Dermis microvascular lymphatic vessel endothelial cell (primary cell): ENCODE measurements at regions not wholly inside any gene's neighbourhood (a gene's known extent, or its start where the extent isn't known, plus 50 kb on each side); places are given as distances from the start of the nearest gene placed in this dataset.
"Not testable (repeated sequence)": the region's sequence is repeated elsewhere in the genome, so short reads cannot be mapped to it uniquely, and the experiment has no call there.

Experiments
- DNase-seq, 2 donors: peaks; one replicate each; pipeline versions ENCODE4 v3.0.0 to v3.0.0-alpha.2; 2010; ENCODE audit warnings: low read depth in 2 of 2

DNA sequence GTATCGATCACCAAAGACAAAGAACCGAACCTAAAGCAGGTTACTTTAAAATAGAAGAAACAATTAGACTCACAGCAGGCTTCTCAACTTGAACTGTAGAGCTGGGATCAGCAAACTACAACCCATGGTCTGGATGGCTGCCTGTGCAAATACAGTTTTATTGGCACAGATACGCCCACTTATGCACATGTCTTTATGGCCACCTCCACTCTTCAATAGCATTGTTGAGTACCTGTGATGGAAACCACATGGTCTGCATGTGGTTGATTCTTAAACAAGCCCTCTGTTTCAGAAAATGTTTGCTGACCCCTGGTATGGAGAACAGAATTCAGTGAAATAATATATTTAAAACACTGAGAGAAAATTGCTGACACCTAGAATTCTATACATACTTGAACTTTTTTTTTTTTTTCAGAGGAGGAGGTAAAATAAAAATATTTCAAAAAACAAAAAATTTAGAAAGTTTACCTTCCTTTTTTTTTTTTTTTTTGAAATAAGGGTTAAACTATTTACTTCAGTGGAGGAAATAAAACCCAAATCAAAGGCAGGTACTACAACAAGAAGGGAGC lies 263.8 kb upstream of the ATP10A start:
- DNase-seq, result no peak

DNA sequence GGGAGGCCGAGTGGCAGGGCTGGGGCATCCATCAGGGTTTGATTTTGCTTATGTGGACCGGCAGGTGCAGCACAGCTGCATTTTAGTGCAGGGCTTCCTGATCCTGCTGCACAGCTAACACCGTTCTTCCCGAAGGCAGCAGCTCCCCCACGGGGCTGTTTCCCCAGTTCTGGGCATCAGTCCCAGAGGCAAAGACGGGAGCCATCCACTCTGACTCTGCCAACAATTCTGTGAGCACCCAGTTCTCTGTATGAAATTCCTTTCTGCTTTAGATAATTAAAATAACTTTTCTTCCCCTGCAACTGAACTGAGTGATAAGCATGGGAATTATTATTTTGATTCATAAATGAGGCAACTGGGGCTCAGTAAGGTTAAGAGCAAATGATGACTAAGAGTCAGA lies 262.9 kb upstream of the ATP10A start:
- no peak for DNase-seq

DNA sequence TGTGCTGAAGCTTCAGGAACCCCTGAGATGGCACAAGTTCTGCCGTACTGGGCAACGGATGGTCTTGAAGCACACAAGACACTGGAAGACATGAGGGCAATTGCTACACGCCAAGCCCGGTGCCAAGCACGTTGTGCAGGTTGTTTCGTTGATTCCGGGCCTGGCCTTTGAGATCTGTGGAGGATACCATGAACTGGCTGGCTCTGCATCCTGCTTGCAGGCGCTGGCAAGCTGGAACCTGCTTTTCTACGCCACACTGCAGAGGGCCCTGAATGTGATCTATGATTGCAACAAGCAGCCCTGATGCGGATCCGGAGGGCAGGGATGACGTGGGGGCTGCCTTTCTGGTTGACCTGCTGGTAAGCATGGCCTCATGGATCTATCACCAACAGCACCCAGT lies 262.5 kb upstream of the ATP10A start:
- DNase-seq, result no peak

DNA sequence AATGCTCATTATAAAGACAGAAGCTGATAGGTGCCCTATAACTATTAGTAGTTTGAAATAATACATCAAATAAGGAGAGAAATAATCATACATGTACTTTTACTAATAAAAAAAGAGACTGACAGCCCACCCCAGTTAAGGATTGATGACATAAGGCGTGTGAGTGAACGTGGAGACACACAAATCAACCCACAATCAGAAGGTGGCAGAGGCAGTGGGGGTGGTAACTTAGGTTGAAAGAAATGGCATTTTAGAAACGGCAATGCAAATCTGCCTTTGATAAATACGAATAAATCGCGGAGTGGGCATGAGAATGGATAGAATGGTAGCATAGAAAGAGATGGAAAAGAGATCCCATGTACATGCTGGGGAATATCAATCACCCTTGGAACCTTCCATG lies 256.2 kb upstream of the ATP10A start:
- no peak for DNase-seq

DNA sequence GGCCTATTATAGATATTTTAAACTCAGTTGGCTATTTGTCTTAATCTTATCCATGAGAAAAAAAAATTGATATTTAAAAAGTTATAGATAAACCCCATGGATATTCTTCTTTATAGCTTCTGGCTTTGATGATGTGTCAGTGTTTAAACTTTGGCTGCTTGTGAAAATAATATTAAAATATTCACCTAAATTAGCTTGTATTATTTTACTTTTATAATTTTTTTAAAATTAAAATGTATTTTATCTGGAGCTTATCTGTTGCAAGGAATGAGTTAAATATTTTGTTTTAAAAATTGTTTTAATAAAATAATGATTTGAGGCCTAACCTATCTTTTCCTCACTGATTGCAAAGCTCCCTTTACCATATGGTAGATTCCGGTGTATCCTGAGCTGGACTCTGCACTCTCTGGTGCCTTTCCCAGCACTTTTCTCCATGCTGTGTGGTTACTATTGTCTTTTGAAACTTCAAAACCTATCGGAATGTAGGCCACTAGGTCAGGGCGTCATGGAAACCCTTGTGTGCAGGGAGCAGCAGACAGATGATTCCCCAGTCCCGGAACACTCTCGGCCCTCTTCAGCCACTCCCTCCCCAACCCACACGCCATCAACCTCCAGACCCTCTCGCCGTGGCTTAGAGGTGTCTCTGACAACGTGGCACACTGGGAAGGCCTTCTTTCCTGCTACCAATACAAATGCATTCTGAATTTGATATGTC lies 252.3 kb upstream of the ATP10A start:
- no peak for DNase-seq

DNA sequence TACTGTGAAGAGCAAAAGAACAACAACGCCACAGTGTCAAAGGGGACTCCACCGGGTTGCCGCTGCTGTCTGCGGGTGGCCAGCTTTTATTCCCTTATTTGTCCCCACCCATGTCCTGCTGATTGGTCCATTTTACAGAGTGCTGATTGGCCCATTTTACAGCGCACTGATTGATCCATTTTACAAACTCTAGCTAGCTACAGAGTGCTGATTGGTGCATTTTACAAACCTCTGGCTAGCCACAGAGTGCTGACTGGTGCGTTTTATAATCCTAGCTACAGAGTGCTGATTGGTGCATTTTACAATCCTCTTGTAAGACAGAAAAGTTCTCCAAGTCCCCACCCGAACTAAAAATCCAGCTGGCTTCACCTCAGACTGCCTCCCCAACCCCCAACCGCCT lies 251.0 kb upstream of the ATP10A start:
- not testable (repeated sequence) for DNase-seq

DNA sequence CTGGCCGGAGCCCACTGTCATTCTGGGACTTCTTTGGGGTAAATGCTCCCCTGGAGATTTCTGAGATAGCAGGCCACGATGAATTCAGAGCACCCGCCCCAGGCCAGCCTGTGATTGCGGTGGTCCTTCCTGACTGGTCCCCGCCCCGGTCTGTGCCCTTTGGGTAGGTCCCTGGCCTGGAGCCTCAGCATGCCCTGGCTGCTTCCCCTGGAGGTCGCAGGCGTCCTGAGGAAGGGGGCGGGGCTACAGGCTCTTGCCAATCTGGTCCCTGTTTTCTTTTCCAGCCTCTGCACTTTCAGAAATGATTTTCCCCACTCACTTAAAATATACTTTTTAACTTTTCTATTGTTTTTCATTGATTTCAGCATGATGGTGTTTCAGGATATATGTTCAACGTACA lies 250.2 kb upstream of the ATP10A start:
- DNase-seq, result no peak

DNA sequence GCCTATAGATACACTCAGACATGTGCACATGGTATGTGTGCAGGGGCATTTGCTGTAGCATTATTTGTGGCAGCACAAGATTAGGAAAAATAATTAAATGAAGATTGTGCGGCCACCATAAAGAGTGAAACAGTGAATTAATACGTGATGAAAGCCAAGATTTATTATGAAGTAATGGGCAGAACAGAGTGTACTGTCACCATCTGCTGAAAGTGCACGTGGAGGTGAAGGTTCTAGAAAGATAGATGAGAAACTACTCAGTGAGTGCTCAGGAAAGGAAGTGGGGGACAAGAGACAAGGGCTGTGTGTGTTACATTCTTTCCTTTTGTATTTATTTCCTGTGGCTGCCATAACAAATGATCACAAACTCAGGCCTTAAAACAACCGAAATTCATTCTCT lies 246.1 kb upstream of the ATP10A start:
- no peak for DNase-seq

DNA sequence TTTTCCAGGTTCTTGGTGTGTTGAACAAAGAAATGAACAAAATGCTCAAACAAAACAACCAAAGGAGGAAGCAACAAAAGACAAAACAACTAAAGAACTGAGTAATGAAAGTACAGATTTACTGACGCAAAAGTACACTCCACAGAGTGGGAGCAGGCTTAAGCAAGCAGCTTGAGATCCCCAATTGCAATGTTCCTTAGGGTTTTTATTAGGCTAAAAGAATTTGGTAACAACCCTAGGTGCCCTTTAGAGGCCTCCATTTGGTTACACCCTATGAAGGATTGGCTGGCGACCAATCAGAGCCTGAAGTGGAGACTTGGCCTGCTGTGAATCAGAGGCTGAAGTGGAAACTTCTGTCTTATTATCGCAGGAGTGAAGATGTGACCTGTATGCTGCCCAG lies 243.4 kb upstream of the ATP10A start:
- no peak for DNase-seq

DNA sequence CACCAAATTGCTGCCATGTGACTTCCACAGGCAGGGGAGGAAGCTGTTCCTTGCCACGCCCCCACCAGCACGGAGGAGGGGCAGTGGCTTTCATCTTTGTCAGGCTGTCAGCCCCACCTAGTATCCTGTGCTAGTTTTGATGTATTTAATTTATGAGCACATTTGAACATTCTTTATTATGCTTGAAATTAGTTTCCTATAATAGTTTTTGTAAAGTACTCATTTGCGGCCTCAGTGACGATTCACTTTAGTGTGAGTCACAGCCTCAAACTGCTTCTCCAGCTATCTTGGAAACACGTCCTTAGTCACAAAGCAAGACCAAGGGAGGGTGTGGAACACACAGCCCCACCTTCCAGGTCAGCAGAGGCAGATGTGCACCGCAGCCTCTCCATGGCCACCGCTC lies 239.9 kb upstream of the ATP10A start:
- DNase-seq, result no peak

DNA sequence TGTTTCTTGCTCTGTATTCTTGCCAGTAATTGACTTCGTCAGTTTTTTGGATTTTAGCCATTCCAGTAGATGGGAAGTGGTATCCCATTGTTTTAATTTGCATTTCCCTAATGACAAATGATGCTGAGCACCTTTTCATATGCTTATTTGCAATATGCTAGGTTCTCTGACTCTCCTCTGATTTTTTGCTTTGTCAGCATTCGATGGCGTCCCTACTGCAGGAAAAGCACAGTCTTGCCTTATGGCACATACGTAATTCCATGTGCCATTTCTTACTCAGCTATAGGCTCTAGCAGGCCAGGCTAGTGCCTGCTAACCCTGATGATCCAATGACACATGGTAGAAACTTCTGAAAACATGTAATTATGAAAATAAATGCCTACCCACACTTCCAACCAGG lies 239.2 kb upstream of the ATP10A start:
- no peak for DNase-seq

DNA sequence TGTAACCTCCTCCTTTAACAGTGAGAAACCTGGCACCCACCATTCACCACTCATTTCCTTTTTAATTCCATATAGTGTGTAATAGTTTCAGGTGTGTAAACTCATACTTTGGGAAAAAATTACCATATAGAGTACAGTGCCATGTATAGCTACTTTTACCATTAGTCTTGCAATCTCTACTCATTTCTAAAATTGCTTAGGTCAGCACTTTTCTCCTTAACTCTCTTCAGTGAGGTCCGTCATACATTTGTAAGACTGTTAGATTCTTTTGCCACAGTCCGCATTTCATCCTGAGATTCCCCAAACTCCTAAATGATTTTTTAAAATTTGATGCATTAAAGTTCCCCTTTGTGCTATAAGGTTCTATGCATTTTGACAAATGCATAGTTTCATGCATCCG lies 238.3 kb upstream of the ATP10A start:
- DNase-seq, result no peak

DNA sequence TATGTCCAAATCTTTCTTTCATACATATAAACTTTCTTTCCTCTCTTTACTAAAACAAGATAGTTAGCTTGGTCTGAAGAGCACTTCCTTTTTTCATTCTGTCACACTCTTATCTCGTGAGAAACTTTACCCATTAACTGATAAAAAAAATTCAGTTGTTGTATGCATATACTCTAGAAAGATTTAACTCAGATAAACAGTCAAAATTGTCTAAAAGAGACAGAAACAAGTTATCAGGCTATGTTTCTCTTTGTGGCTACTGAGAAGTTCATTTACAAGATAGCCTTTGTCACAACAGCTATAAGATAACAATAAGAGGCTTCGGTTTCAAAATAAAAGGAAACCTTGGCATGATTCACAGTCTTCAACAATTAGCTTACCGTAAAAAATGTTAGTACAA lies 235.7 kb upstream of the ATP10A start:
- DNase-seq, result no peak

DNA sequence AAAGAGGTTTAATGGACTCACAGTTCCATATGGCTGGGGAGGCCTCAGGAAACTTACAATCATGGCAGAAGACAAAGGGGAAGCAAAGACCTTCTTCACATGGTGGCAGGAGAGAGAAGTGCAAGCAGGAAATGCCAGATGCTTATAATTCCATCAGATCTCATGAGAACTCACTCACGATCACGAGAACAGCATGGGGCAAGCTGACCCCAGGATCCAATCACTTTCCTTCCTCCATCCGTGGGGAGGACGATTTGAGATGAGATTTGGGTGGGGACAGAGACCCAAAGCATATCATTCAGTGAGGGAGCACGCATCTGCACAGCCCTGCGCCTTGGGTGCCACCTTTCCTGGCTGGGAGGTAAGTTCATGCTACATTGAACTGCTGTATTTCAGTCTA lies 234.1 kb upstream of the ATP10A start:
- no peak for DNase-seq

DNA sequence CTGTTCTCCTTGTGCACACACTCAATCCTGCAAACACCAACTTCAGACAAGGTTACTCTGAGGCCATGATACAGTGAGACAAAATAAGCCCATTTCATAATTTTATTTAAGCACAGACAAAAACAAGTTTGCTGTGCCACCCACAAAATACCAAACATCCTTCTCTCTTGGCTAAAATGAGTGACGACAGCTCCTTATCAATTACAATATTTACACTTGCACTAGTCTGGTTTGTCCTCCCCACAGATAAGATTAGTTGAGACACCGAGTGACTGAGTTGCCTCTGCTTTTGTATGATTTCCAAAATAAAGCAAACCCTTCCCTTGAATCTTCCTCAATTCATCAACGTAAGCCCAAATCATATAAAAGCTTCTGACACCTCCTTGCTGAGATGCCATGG lies 233.5 kb upstream of the ATP10A start:
- DNase-seq, result no peak

DNA sequence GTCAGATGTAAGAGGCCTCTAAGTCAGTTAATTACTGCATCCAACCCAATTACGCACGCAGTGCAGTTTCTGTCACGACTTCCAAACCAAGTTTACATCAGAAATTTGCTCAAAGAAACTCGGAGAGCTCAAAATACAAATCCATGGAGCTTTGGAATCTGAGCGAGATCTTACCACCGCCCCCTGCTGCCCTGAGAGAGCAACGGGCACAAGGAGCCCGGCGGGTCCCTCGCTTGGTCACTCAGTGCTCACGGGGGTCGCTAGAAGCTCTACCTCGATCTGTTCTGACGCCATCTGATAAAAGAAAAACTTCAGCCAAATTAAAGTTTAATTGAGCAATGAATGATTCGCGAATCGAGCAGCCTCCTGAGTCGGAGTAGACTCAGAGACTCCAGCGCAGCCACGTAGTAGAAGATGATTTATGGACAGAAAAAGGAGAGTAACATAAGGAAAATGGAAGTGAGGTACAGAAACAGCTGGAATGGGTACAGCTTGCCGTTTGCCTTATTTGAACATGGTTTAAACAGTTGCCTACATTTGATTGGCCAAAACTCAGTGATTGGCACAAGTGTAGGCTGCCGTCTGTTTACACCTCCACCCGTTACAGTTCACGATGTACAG lies 232.7 kb upstream of the ATP10A start:
- DNase-seq, result no peak

DNA sequence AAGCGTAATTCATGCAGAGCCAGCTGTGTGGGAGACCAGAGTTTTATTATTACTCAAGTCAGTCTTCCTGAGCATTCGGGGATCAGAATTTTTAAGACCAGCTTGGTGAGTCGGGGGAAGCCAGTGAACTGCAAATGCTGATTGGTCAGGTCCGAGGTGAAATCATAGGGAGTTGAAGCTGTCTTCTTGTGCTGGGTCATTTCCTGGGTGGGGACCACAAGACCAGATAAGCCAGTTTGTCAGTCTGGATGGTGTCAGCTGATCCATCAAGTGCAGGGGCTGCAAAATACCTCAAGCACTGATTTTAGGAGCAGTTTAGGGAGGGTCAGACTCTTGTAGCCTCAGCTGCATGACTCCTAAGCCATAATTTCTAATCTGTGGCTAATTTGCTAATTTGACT lies 228.1 kb upstream of the ATP10A start:
- DNase-seq, result no peak

DNA sequence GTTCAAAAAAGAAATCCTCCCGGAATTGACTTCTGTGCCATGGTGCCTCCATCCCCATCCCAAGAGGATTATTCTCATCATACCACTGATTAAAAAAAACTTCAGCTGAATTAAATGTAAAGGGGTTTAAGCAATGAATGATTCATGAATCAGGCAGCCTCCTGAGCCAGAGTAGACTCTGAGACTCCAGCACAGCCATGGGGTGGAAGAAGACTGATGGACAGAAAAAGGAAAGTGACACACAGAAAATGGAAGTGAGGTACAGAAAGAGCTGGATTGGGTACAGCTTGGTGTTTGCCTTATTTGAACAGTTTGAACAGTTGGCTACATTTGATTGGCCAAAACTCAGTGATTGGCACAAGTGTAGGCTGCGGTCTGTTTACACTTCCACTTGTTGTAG lies 224.8 kb upstream of the ATP10A start:
- DNase-seq, result no peak

DNA sequence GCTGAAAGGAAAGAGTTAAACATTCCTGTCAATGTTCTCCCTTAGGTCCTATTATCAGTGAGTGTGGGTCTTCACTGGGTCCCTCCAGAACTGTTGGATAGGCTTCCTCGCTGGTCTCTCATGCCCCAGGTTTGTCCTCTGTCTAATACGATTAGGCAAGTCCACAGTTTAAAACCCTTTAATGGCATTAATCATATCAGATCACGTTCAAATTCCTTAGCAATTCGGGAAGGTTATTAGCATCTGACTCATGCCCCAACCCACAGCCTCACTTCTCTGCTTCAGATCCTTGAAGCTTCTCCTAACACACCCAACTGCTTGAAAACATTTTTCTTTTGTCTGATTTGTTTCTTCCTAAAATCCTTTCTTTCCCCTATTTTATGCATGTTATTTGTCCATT lies 224.3 kb upstream of the ATP10A start:
- no peak for DNase-seq

DNA sequence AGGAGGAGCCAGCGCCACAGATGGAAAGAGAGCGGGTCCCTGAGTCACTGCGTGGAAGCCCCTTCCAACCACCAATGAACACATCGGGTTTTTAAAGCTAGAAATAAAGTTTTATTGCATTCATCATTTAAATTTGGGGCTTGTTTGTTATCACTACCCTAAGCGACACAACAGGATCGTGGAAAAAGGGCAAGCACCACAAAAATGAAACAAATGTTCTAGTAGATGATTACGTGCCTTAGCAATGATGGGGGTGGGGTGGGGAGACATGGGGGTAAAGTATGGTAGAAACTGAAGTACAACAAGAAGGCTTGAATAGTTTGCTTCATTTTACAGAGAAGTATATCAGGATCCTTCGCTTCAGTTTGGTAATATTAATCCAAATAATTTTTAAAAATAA lies 221.6 kb upstream of the ATP10A start:
- no peak for DNase-seq

DNA sequence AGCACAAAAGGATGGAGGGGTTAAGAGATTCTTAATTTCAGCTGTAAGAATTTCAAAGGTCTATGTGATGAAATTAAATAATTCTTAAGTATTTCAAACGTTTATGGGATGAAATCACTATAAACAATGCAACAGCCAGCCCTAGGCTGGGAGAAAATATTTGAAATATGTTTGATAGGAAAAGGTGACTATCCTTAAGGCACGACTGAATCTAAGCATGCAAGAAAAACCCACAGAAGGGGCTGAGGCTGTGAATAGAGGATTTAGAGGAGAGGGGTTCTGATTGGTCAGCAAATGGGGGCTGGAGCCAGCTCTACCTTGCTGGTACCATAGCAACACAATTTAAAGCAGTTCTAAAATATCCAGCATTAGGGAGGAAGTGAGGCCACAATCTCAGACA lies 220.8 kb upstream of the ATP10A start:
- no peak for DNase-seq

DNA sequence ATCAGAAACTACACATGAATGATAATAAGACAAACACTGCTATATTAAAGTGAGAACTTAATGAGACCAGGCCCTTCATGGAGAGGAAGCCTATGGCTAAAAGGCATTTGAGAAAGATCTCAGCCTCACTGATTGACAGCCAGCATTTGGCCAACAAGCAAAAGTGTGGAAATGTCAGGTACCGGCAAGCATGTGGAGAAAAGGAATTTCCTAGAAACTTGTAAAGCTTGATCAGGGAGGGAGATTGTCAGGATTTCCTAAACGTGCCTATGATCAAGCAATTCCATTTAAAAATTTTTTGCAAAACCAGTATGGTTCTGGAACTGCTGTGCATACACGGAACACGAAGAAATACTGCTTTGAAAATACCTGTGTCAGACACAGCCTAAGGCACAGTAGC lies 220.3 kb upstream of the ATP10A start:
- DNase-seq, result no peak
